NAMALWA (cell line): ENCODE measurements at regions not wholly inside any gene's neighbourhood (a gene's known extent, or its start where the extent isn't known, plus 50 kb on each side); places are given as distances from the start of the nearest gene placed in this dataset.
"Not testable (repeated sequence)": the region's sequence is repeated elsewhere in the genome, so short reads cannot be mapped to it uniquely, and the experiment has no call there.

Experiments
- DNase-seq: peaks from one replicate; pipeline ENCODE4 v3.0.0-alpha.2; 2015; ENCODE audit warnings: low spot score

GRCh38 chr12:25793196-25793595, 165.3 kb upstream of the RASSF8 start:
- no peak for DNase-seq

GRCh38 chr12:25794571-25794970, 163.9 kb upstream of the RASSF8 start:
- no peak for DNase-seq

GRCh38 chr12:25796523-25797000, 161.9 kb upstream of the RASSF8 start:
- DNase-seq = no peak

GRCh38 chr12:25797386-25797785, 161.1 kb upstream of the RASSF8 start:
- DNase-seq = no peak

- DNase-seq = no peak
Observed at GRCh38 chr12:25797949-25798348, 160.5 kb upstream of the RASSF8 start.

GRCh38 chr12:25800101-25800500, 158.4 kb upstream of the RASSF8 start:
- DNase-seq = no peak

GRCh38 chr12:25801734-25802133, 156.7 kb upstream of the RASSF8 start:
- no peak for DNase-seq

GRCh38 chr12:25802143-25802542, 156.3 kb upstream of the RASSF8 start:
- no peak for DNase-seq

- DNase-seq = not testable (repeated sequence)
Observed at GRCh38 chr12:25803029-25803664, 155.3 kb upstream of the RASSF8 start.

GRCh38 chr12:25804286-25804685, 154.2 kb upstream of the RASSF8 start:
- DNase-seq = not testable (repeated sequence)

GRCh38 chr12:25806271-25806670, 152.2 kb upstream of the RASSF8 start:
- no peak for DNase-seq

- no peak for DNase-seq
Observed at GRCh38 chr12:25808604-25809003, 149.9 kb upstream of the RASSF8 start.

- DNase-seq = no peak
Observed at GRCh38 chr12:25810683-25811082, 147.8 kb upstream of the RASSF8 start.

- peak; percentile 24 for DNase-seq
Observed at GRCh38 chr12:25811656-25812126, 146.8 kb upstream of the RASSF8 start.

- no peak for DNase-seq
Observed at GRCh38 chr12:25812295-25812694, 146.2 kb upstream of the RASSF8 start.

- no peak for DNase-seq
Observed at GRCh38 chr12:25813843-25814242, 144.6 kb upstream of the RASSF8 start.

- no peak for DNase-seq
Observed at GRCh38 chr12:25816637-25817036, 141.8 kb upstream of the RASSF8 start.

GRCh38 chr12:25817166-25817565, 141.3 kb upstream of the RASSF8 start:
- DNase-seq = no peak

- no peak for DNase-seq
Observed at GRCh38 chr12:25818596-25819390, 139.7 kb upstream of the RASSF8 start.

- DNase-seq = no peak
Observed at GRCh38 chr12:25819691-25820090, 138.8 kb upstream of the RASSF8 start.

GRCh38 chr12:25822281-25822680, 136.2 kb upstream of the RASSF8 start:
- no peak for DNase-seq

- no peak for DNase-seq
Observed at GRCh38 chr12:25824734-25825133, 133.7 kb upstream of the RASSF8 start.

GRCh38 chr12:25825446-25825845, 133.0 kb upstream of the RASSF8 start:
- DNase-seq = no peak
